Large intestine (tissue), 3 donors: ENCODE measurements at regions not wholly inside any gene's neighbourhood (a gene's known extent, or its start where the extent isn't known, plus 50 kb on each side); places are given as distances from the start of the nearest gene placed in this dataset.

Experiments used
- DNase-seq, 2 donors: peaks; one replicate each; pipeline versions ENCODE4 v3.0.0 to v3.0.0-alpha.2; 2013
- H3K27ac ChIP-seq: one replicate; pipeline ENCODE4 v1.5.1; 2013; ENCODE audit warnings: low read length
- H3K27me3 ChIP-seq: 2 replicates; pipeline ENCODE4 v1.6.1; 2013; ENCODE audit warnings: low read length; ENCODE audit not compliant: control insufficient read depth, insufficient read depth
- H3K36me3 ChIP-seq: 2 replicates; pipeline ENCODE4 v1.6.1; 2013; ENCODE audit warnings: low read length; ENCODE audit not compliant: control insufficient read depth, insufficient read depth
- H3K4me1 ChIP-seq: one replicate; pipeline ENCODE4 v1.6.1; 2013; ENCODE audit warnings: low read length; ENCODE audit not compliant: control insufficient read depth, insufficient read depth
- H3K4me3 ChIP-seq: one replicate; pipeline ENCODE4 v1.5.1; 2013; ENCODE audit warnings: low read length
- H3K9me3 ChIP-seq: one replicate; pipeline ENCODE4 v1.6.1; 2013; ENCODE audit warnings: mild to moderate bottlenecking, low read depth, low read length, moderate library complexity; ENCODE audit not compliant: control insufficient read depth
- WGBS: methylation state at CpG from one replicate; pipeline ENCODE4 v1.1.5; 2013; ENCODE audit warnings: low lambda C conversion rate; ENCODE audit not compliant: insufficient coverage; 5-methylcytosine and 5-hydroxymethylcytosine counted together

DNA sequence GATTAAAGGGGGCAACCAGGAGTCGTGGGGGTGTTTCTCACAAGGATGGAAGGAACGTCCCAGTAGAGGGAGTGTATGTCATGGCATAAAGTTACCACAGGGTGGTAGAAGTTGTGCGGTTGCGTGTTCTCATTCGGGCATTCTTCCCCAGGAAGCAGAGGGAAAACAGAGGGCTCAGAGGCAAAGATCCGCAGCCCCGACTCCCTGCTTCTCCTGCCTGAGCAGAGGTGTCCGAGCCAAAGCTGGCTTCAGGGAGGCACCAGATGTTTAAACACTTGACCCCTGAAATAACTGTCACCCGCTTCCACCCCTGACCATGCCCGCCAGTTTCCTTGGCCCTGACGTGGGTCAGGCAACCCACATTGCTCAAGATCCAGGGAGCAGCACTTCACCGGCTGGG, 83.7 kb downstream of the EN1 start:
- Histone ChIP-seq H3K4me3 (no peak overlapping the region), H3K9me3 (no peaks in the 10 kb centered on the region), H3K4me1 (no peaks in the 10 kb centered on the region), H3K36me3 (no peaks in the 10 kb centered on the region), H3K27ac (no peak overlapping the region), H3K27me3 (peaks cover 51% of the 10 kb centered on the region)
- no peak for DNase-seq
- WGBS = 10% methylated on average over 2 of the region's 12 CpGs

DNA sequence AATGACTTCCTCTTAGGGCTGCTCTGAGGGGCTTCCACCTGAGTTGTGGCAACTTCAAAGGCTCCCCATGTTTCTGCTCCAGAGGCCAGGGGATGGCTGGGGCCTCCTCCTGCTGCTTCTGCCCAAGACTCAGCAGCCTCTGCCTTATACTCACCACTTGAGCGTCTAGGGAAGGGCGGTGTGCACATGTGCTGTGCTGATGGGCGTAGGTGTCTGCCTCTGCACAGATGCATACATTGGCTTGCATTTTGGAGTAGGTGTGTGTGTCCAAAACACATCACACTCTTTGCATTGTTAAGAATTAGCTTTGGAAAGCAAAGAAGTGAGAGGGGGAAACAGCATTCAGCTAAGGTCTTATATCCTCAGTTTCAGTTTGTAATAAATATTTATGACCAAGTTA, 85.2 kb downstream of the EN1 start:
- Histone ChIP-seq H3K4me3 (no peak overlapping the region), H3K9me3 (no peaks in the 10 kb centered on the region), H3K27ac (no peak overlapping the region), H3K27me3 (peaks cover 48% of the 10 kb centered on the region), H3K4me1 (no peaks in the 10 kb centered on the region), H3K36me3 (no peaks in the 10 kb centered on the region)
- DNase-seq = no peak
- WGBS = no CpG with 5 or more reads among the region's 3 CpGs

DNA sequence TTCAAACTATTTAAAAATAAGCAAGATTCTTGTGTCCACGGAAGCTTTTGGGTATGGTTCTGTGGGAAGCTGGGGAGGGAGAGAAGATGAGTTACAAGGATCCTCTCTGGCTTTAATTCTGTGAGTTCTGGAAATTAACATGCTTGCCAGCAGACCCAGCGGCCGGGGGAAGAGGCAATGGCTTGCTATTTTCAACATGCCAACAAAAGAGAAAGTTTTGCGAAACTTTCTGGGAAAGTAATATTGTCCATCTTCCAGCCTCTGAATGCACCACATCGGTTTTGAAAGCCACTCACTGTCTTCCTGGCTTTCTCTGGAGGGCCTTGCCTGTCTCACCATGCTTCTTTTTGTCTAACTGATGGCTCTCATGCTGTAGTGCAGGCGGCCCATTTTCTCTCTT, 85.7 kb downstream of the EN1 start:
- 86% methylated on average over 2 of the region's 6 CpGs for WGBS
- Histone ChIP-seq H3K36me3 (no peaks in the 10 kb centered on the region), H3K4me3 (no peak overlapping the region), H3K4me1 (no peaks in the 10 kb centered on the region), H3K9me3 (no peaks in the 10 kb centered on the region), H3K27ac (no peak overlapping the region), H3K27me3 (peaks cover 50% of the 10 kb centered on the region)
- DNase-seq = no peak

DNA sequence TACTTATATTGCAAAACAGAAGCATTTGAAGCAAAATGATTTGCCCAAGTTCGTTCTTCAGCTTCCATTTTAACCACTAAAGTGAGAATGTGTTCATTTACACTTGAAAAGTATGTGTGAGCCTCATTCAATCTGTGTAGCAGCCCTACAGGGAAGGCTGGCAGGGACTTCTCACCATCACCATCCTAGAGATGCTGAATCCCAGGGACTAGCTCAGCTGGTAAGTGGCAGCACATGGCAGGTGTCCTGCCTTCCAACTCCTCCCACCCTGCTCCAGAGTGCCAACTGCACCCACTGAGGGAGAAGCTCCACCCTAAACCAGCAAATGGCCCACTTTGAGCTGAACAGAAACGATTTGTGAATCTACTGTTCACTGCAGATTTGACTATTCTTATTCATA, 91.5 kb downstream of the EN1 start:
- Histone ChIP-seq H3K27ac (no peak overlapping the region), H3K4me1 (no peaks in the 10 kb centered on the region), H3K4me3 (no peak overlapping the region), H3K9me3 (no peaks in the 10 kb centered on the region), H3K36me3 (no peaks in the 10 kb centered on the region), H3K27me3 (peaks cover 28% of the 10 kb centered on the region)
- WGBS = no CpG with 5 or more reads among the region's 2 CpGs
- no peak for DNase-seq

DNA sequence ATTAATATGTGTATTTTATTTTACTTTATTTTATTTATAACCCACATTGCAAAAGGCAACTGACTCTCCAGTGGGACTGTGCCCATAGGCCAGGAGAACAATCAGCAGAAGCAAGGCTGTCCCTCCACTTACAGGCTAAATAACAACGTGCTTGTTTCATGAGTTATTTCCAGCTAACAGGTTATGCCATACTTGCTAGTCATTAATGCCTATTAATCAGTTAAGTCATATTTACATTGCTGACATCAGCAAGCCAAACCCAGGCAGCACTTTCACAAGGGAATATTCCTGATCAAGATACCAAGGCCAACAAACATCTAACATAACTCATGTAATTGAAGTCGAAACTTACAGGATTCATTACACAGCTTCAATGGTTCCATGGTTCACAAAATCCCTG, 92.1 kb downstream of the EN1 start:
- Histone ChIP-seq H3K4me3 (no peak overlapping the region), H3K9me3 (no peaks in the 10 kb centered on the region), H3K27ac (no peak overlapping the region), H3K4me1 (no peaks in the 10 kb centered on the region), H3K27me3 (peaks cover 28% of the 10 kb centered on the region), H3K36me3 (no peaks in the 10 kb centered on the region)
- DNase-seq = no peak
- WGBS = no CpG with 5 or more reads among the region's 2 CpGs

DNA sequence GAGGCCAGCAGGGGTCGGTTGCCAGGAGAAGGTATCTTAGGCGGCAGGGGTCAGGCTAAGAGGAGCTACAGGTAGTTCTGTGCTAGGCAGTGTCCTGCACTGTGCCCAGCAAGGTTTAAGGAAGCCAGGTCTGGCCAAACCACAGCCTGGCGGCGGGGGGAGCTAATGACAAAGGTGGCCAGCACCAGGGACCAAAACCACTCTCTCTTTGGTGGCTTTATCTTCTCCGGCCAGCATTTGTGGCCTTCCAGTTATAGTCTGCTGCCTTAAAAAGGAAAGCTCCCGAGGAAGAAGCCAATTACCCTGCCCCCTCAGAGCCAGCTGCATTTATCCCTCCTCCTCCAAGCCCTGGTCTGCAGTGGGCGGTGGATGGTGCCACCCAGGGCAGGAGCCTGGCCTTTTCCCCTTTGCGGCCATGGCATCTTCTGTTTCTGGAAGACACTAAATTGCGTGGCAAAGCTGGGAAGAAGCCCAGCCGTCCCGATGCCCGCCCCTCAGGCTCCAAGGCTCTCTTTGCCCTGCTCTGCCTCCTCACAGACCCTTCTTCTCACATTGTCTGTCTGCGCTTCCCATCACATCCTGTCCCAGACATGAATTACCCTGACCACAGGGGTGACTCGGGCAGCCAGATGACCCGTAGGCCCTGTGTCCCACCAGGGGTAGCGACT, 94.6 kb downstream of the EN1 start:
- H3K9me3 ChIP-seq = no peaks in the 10 kb centered on the region

DNA sequence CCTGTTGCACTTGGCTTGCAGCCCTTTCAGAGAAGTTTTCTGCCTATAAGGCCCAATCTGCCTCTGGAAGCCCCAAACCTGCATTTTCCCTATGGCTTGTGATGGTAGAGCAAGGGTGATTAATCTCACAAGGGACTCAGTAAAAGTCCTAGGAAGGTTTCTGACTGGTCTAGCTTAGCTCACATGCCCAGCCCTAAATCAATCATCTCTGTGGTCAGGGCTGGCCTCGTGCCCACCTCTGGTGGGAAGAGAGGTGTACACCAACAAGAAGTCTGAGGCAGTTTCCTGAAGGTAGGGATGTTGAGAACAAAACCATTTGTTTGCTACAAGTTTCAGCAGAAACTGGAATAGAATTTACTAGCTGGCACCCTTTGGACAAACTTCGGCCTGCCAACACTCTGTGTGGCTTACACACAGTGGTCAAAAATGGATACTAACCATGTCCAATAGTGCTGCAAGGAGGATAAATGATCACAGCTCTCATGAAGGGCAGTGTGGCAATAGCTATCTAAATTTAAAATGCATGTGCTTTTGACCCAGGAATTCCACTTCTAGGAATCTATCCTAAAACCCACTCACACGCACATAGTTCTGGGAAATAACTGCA, 96.4 kb downstream of the EN1 start:
- no peak for DNase-seq
- Histone ChIP-seq H3K4me1 (no peaks in the 10 kb centered on the region), H3K4me3 (no peak overlapping the region), H3K9me3 (no peaks in the 10 kb centered on the region), H3K36me3 (no peaks in the 10 kb centered on the region), H3K27ac (no peak overlapping the region), H3K27me3 (peaks cover 15% of the 10 kb centered on the region)
- no CpG with 5 or more reads among the region's 3 CpGs for WGBS

More for the DNA sequence above, 94.6 kb downstream of the EN1 start:
- no CpG with 5 or more reads among the region's 16 CpGs for WGBS
- DNase-seq = no peak
- Histone ChIP-seq H3K4me3 (no peak overlapping the region), H3K27me3 (peaks cover 23% of the 10 kb centered on the region), H3K36me3 (no peaks in the 10 kb centered on the region), H3K27ac (no peak overlapping the region), H3K4me1 (no peaks in the 10 kb centered on the region)

DNA sequence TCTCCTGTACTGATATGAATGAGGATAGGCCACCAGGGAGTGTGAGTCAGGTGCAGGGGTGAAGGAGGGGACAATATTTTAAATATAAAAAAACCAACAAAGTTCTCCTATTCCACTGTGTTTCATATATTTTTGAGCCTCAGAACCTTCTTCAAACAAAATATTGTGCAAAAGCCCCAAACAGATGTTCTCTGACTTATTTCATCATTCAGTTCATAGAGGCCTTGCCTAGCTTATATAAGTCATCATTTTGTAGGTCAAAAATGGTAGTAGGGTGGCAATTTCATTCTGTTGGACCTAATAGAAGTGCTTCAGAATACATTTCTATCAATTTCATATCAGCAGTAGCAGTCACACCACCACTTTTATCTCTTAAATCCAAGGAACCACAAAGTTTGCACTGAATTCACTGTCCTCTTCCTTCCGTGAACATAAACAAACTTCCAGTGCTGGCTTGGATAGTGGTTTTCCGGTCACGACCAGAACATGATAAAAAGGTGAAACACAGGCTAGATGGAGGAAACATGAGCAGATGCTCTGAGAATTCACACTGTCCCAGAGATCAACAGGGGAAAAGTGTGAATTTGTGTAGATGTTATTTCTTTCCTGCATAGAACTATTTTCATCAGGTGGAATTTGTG, 99.1 kb downstream of the EN1 start:
- Histone ChIP-seq H3K4me1 (no peaks in the 10 kb centered on the region), H3K36me3 (no peaks in the 10 kb centered on the region), H3K27ac (no peak overlapping the region), H3K27me3 (peaks cover 6% of the 10 kb centered on the region), H3K4me3 (no peak overlapping the region), H3K9me3 (no peaks in the 10 kb centered on the region)
- WGBS = no CpG with 5 or more reads among the region's 3 CpGs
- DNase-seq = no peak

DNA sequence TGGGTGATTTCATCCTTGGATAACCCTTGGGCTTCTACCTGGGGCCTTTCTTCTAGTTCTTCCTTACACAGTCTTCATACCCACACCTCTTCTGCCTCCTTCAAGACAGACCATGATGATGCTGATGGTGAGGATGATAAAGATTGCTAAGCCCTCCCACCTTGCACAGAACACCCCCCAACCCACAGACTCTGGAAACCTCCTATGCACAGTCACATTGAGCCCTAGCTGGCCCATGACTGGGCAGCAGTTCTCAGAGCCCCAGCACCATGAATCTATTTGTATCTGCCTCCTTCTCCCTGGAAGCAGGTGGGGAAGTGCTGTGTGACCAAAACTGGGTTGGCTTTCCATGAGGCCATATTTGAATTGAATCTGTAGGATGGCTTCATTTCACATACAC, 99.8 kb downstream of the EN1 start:
- Histone ChIP-seq H3K36me3 (no peaks in the 10 kb centered on the region), H3K9me3 (no peaks in the 10 kb centered on the region), H3K27me3 (peaks cover 2% of the 10 kb centered on the region), H3K4me3 (no peak overlapping the region), H3K27ac (no peak overlapping the region), H3K4me1 (no peaks in the 10 kb centered on the region)
- no peak for DNase-seq

DNA sequence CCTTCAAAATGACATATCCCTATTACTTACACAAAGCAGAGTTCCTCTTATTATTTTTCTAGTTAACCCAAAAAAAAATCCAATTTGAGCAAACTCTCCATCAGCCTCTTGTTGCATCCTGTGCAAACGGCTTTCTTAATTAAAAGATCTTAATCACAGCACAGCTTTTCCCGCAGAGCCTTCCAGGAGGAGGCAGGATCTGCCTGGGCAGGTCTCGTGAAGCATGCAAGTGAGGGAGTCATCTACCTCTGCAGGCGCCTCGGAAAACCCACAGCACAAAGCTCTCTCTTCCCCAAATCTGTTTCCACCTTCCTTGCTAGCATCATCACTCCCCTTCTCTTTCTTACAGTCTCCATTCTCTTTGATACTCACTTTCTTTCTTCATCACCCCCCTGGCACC, 100.4 kb downstream of the EN1 start:
- WGBS = 80% methylated on average over 1 of the region's 5 CpGs
- no peaks in the 10 kb centered on the region for H3K4me1 ChIP-seq
- no peak for DNase-seq
- H3K27ac ChIP-seq = no peak overlapping the region
- H3K9me3 ChIP-seq = no peaks in the 10 kb centered on the region
- no peaks in the 10 kb centered on the region for H3K36me3 ChIP-seq
- no peak overlapping the region for H3K4me3 ChIP-seq
- peaks cover 2% of the 10 kb centered on the region for H3K27me3 ChIP-seq
